ENCODE measurements at regions not wholly inside any gene's neighbourhood (a gene's known extent, or its start where the extent isn't known, plus 50 kb on each side); places are given as distances from the start of the nearest gene placed in this dataset.

- CTCF ChIA-PET, result no interaction called here
- Histone ChIP-seq H3K27me3 (ENCODE audit: low read length) (0 out of 2 replicates have a peak, but pooled peaks cover 2% of the 10 kb centered on the region), H3K79me2 (ENCODE audit: low read length) (no peaks in the 10 kb centered on the region), H3K27ac (ENCODE audit: low read length) (no peak overlapping the region), H3K9ac (ENCODE audit: low read length) (no peak overlapping the region), H3K9me2 (replicated peaks; ENCODE audit: low read length) (no peaks in the 10 kb centered on the region), H3K4me3 (ENCODE audit: low read length) (no peak overlapping the region), H2AFZ (ENCODE audit: low read length) (no peak overlapping the region), H3K36me3 (ENCODE audit: low read depth, low read length) (no peaks in the 10 kb centered on the region), H3K9me3 (ENCODE audit: low read length) (no peaks in the 10 kb centered on the region), H3K4me1 (ENCODE audit: insufficient read depth, low read length) (no peaks in the 10 kb centered on the region), H3F3A (ENCODE audit: low read length, unreplicated experiment) (no peaks in the 10 kb centered on the region), H3K4me2 (ENCODE audit: low read length) (no peak overlapping the region), H4K20me1 (ENCODE audit: low read length) (no peaks in the 10 kb centered on the region)
- POLR2A ChIA-PET (ENCODE audit: unreplicated experiment), result no interaction called here
- DNase-seq (no peak), ATAC-seq (no peak)
- no TSS peak for BruUV-seq (replicated peaks)
- TF ChIP-seq EZH2 (IDR thresholded peaks at IDR 0.05; ENCODE audit: low read length, unreplicated experiment), result no peak
- no peak for TF ChIP-seq CTCF (conservative IDR thresholded peaks at IDR 0.05; ENCODE audit: low read depth, low read length)
- TF ChIP-seq EZH2phosphoT487 (IDR thresholded peaks at IDR 0.05; ENCODE audit: borderline replicate concordance, low read length), result no peak
- intact Hi-C loops (cut with micrococcal nuclease), result no loop called here
Observed at GRCh38 chr1:232180779-232181136, 449.2 kb downstream of the SIPA1L2 start.

- ChIA-PET POLR2A (ENCODE audit: unreplicated experiment) (no interaction called here), CTCF (no interaction called here)
- no TSS peak for BruUV-seq (replicated peaks)
- Histone ChIP-seq H3K36me3 (ENCODE audit: low read depth, low read length) (no peaks in the 10 kb centered on the region), H3K4me1 (ENCODE audit: insufficient read depth, low read length) (no peaks in the 10 kb centered on the region), H3K27ac (ENCODE audit: low read length) (no peak overlapping the region), H4K20me1 (ENCODE audit: low read length) (no peaks in the 10 kb centered on the region), H3K9me3 (ENCODE audit: low read length) (no peaks in the 10 kb centered on the region), H3F3A (ENCODE audit: low read length, unreplicated experiment) (no peaks in the 10 kb centered on the region), H3K4me2 (ENCODE audit: low read length) (no peak overlapping the region), H3K4me3 (ENCODE audit: low read length) (no peak overlapping the region), H3K9ac (ENCODE audit: low read length) (no peak overlapping the region), H3K27me3 (ENCODE audit: low read length) (0 out of 2 replicates have a peak, but pooled peaks cover 2% of the 10 kb centered on the region), H3K9me2 (replicated peaks; ENCODE audit: low read length) (no peaks in the 10 kb centered on the region), H3K79me2 (ENCODE audit: low read length) (no peaks in the 10 kb centered on the region), H2AFZ (ENCODE audit: low read length) (no peak overlapping the region)
- no peak for TF ChIP-seq EZH2phosphoT487 (IDR thresholded peaks at IDR 0.05; ENCODE audit: borderline replicate concordance, low read length)
- TF ChIP-seq CTCF (conservative IDR thresholded peaks at IDR 0.05; ENCODE audit: low read depth, low read length), result no peak
- ATAC-seq (no peak), DNase-seq (no peak)
- intact Hi-C loops (cut with micrococcal nuclease), result no loop called here
Observed at GRCh38 chr1:232179896-232180778, 449.8 kb downstream of the SIPA1L2 start.

GRCh38 chr1:232178191-232178590 is 451.7 kb downstream of the SIPA1L2 start:
- no peaks in the 10 kb centered on the region for H3K36me3 ChIP-seq (ENCODE audit: low read depth, low read length)
- H3K9me3 ChIP-seq (ENCODE audit: low read length), result no peaks in the 10 kb centered on the region
- no peaks in the 10 kb centered on the region for H3K9me2 ChIP-seq (replicated peaks; ENCODE audit: low read length)
- no peaks in the 10 kb centered on the region for H4K20me1 ChIP-seq (ENCODE audit: low read length)
- no peak for ATAC-seq
- intact Hi-C loops (cut with micrococcal nuclease), result no loop called here
- no peak overlapping the region for H3K4me3 ChIP-seq (ENCODE audit: low read length)
- H3K79me2 ChIP-seq (ENCODE audit: low read length), result no peaks in the 10 kb centered on the region
- H3K27me3 ChIP-seq (ENCODE audit: low read length), result 0 out of 2 replicates have a peak, but pooled peaks cover 2% of the 10 kb centered on the region
- H2AFZ ChIP-seq (ENCODE audit: low read length), result no peak overlapping the region
- H3K4me1 ChIP-seq (ENCODE audit: insufficient read depth, low read length), result no peaks in the 10 kb centered on the region
- H3K4me2 ChIP-seq (ENCODE audit: low read length), result no peak overlapping the region
- DNase-seq, result peak; percentile 43
- H3K9ac ChIP-seq (ENCODE audit: low read length), result no peak overlapping the region
- no peaks in the 10 kb centered on the region for H3F3A ChIP-seq (ENCODE audit: low read length, unreplicated experiment)
- ChIA-PET CTCF (no interaction called here), POLR2A (ENCODE audit: unreplicated experiment) (no interaction called here)
- no TSS peak for BruUV-seq (replicated peaks)
- TF ChIP-seq EZH2phosphoT487 (IDR thresholded peaks at IDR 0.05; ENCODE audit: borderline replicate concordance, low read length) (no peak), EZH2 (IDR thresholded peaks at IDR 0.05; ENCODE audit: low read length, unreplicated experiment) (no peak), CTCF (conservative IDR thresholded peaks at IDR 0.05; ENCODE audit: low read depth, low read length) (no peak)
- no peak overlapping the region for H3K27ac ChIP-seq (ENCODE audit: low read length)

All from PC-3 (cell line).